RWPE1 (cell line): ENCODE measurements at regions not wholly inside any gene's neighbourhood (a gene's known extent, or its start where the extent isn't known, plus 50 kb on each side); places are given as distances from the start of the nearest gene placed in this dataset.

ENCODE experiments used
- CTCF ChIA-PET: fragments of 350-600 bp; sonication (Branson Sonifier 250); formaldehyde crosslinking; extraction: SDS; loops from one replicate; lab custom pipeline; 2021; lab: Yijun Ruan, JAX
- POLR2A ChIA-PET: fragments of 400-600 bp; formaldehyde crosslinking; extraction: SDS; loops from one replicate; lab custom pipeline; 2020; ENCODE audit warnings: antibody characterized with exemption; ENCODE audit not compliant: low non-redundant PET; lab: Yijun Ruan, JAX
- DNase-seq: peaks from one replicate; pipeline ENCODE4 v3.0.0; 2012; ENCODE audit warnings: low spot score
- H3K27ac ChIP-seq: fragments of 450-650 bp; 2 replicates; pipeline ENCODE4 v1.5.1; 2017
- TF ChIP-seq, protein P1 (sequence below): fragments of 450-650 bp; conservative IDR thresholded peaks from 2 replicates; pipeline ENCODE4 v1.5.1; 2017; ENCODE audit warnings: low read depth, mild to moderate bottlenecking

- no peak overlapping the region for H3K27ac ChIP-seq
- no peak for DNase-seq
- ChIA-PET POLR2A (no interaction called here), CTCF (no interaction called here)
- TF ChIP-seq, protein P1, sequence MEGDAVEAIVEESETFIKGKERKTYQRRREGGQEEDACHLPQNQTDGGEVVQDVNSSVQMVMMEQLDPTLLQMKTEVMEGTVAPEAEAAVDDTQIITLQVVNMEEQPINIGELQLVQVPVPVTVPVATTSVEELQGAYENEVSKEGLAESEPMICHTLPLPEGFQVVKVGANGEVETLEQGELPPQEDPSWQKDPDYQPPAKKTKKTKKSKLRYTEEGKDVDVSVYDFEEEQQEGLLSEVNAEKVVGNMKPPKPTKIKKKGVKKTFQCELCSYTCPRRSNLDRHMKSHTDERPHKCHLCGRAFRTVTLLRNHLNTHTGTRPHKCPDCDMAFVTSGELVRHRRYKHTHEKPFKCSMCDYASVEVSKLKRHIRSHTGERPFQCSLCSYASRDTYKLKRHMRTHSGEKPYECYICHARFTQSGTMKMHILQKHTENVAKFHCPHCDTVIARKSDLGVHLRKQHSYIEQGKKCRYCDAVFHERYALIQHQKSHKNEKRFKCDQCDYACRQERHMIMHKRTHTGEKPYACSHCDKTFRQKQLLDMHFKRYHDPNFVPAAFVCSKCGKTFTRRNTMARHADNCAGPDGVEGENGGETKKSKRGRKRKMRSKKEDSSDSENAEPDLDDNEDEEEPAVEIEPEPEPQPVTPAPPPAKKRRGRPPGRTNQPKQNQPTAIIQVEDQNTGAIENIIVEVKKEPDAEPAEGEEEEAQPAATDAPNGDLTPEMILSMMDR: no peak
Observed at GRCh38 chr9:26165426-26165825, 487.2 kb upstream of the TUSC1 start.

DNA sequence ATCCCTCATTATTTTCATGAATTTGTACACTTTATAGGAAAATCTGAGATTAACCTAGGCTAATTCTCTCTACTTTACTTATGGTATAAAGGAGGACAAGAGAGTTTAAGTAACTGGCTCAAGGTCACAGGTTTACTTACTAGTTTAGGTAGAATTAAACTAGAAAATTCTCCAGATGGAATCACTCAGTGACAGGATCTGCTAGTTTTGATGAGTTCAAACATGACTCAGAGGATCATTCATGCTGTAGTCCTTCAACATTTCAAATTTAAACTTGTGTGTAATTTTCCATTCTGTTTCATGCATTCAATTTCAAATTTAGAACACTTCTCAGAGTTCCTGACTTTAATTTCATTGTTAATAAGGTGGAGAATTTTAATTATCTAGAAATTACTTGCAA, 485.7 kb upstream of the TUSC1 start:
- ChIA-PET POLR2A (no interaction called here), CTCF (no interaction called here)
- no peak overlapping the region for H3K27ac ChIP-seq
- no peak for DNase-seq
- TF ChIP-seq, protein P1: no peak

DNA sequence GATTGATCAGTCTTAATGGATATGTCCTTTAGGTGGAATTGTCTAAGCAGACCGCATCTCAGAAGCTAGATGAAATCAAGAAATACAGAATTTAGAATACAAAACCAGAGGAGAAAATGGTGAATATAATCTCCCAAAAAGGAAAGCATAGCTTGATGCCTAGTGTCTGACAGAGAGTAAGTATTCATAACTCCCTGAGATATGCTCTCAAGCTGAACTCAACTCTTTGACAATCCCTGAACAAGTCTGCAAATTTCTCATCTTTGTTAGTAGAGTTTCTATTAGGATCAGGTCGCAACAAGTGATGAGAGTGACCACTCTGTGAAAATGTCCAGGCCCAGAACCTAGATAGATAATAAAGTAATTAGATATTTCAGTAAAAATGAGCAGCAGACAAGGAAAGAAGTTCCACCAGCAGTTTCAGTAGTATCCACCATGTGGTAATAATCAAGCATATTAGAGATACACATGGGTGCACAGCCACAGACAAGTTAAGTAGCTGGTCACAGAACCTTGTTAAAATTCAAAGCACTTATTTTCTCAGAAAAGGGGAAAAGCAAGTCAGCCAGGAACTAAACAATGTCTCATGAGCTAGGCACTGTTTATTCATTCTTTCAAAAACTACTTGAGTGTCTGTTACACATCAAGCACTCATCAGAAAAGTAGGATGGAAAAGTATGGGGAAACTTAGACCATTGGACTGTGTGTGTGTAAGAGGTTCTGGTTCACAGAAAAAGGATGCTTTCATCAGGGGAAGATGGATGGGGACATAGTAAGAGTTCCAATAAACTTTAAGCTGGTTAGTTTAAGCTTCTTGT, 481.5 kb upstream of the TUSC1 start:
- H3K27ac ChIP-seq: no peak overlapping the region
- POLR2A ChIA-PET: no interaction called here
- CTCF ChIA-PET: interaction anchor here (0.6 kb wide), 2 partner anchors 10 to 36 kb away, joined by 3 read pairs; no protein-coding TSS in a partner anchor
- no peak for DNase-seq
- TF ChIP-seq, protein P1: no peak

- CTCF ChIA-PET: no interaction called here
- TF ChIP-seq, protein P1: no peak
- POLR2A ChIA-PET: no interaction called here
- no peak for DNase-seq
- no peak overlapping the region for H3K27ac ChIP-seq
Observed at GRCh38 chr9:26158631-26159150, 480.4 kb upstream of the TUSC1 start.

DNA sequence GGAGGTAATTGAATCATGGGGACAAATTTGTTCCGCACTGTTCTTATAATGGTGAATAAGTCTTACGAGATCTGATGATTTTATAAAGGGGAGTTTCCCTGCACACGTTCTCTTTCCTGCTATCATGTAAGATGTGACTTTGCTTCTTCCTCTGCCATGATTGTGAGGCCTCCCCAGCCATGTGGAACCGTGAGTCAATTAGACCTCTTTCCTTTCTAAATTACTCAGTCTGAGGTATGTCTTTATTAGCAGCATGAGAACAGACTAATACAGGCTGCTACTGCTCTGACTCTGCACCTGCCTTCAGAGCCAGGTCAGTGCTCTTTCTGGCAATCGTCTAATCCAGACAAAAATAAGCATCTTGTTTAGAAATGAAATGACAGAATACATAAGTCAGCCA, 479.2 kb upstream of the TUSC1 start:
- ChIA-PET POLR2A (no interaction called here), CTCF (no interaction called here)
- TF ChIP-seq, protein P1: no peak
- no peak for DNase-seq
- H3K27ac ChIP-seq: no peak overlapping the region

DNA sequence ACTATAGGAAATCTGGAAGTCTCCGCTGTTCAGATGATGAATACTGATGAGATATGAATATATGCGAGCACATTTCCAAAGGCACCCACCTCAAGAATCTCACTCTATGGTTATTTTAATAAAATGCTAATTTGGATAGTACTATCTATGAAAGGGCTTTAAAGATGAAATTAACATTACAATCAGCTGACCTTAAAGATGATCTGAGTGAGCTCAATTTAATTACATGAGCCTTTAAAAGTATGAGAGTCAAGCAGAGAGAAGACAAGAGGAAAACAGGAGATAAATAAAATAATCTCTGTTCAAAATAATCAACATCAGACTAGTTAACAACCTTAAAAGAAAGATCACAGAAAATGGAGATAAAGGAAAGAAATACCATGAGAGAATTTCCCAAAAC, 474.1 kb upstream of the TUSC1 start:
- POLR2A ChIA-PET: no interaction called here
- DNase-seq: no peak
- TF ChIP-seq, protein P1: no peak
- no peak overlapping the region for H3K27ac ChIP-seq
- CTCF ChIA-PET: no interaction called here
